Testis (tissue), 2 donors: ENCODE measurements at regions not wholly inside any gene's neighbourhood (a gene's known extent, or its start where the extent isn't known, plus 50 kb on each side); places are given as distances from the start of the nearest gene placed in this dataset.

Experiments
- CTCF ChIP-seq, 3 experiments: fragments of 450-650 bp in 2 of 3; fragments of 200-600 bp in 1 of 3; sonication (generic) in 1 of 3; IDR thresholded peaks; one replicate each; pipeline ENCODE4 v1.5.1; 2016 to 2019; ENCODE audit warnings: antibody characterized with exemption in 3 of 3, mild to moderate bottlenecking in 2 of 3, moderate library complexity in 1 of 3
- POLR2A ChIP-seq: fragments of 450-650 bp; IDR thresholded peaks from one replicate; pipeline ENCODE4 v1.6.1; 2017; ENCODE audit warnings: antibody characterized with exemption, mild to moderate bottlenecking, moderate library complexity

GRCh38 chr3:35931867-35932266, 292.5 kb downstream of the ARPP21 start:
- TF ChIP-seq POLR2A = no peak
- no peak for TF ChIP-seq CTCF (IDR thresholded peaks at IDR 0.05)
